ENCODE measurements at regions not wholly inside any gene's neighbourhood (a gene's known extent, or its start where the extent isn't known, plus 50 kb on each side); places are given as distances from the start of the nearest gene placed in this dataset.

DNA sequence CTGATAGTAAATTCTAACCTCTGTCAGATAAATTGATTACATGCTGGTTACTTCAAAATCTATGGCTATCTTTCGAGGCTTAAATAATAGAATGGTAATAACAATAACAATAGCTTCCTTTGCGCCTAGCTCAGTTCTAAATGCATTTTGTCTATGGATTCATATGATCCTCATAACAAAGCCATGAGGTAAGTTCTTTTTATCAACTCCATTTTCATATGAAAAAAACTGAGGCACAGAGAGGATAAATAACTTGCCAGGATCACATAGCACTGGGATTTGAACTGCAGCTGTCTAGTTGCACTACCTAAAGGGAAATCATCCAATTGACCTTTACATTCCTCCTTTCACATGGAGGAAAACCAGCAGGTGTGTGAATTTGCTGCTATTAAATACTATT lies 108.6 kb upstream of the ARX start:
- no peaks in the 10 kb centered on the region for H3K36me3 ChIP-seq
- DNase-seq (no peak), ATAC-seq (no peak)
- peaks cover 0 to 17% (median 0%) of the 10 kb centered on the region in 11 donors for H3K9me3 ChIP-seq
- peaks cover 0 to 3% (median 0%) of the 10 kb centered on the region in 7 donors for H3K27me3 ChIP-seq
- no peaks in the 10 kb centered on the region for H3K4me1 ChIP-seq
- no peak overlapping the region for H3K27ac ChIP-seq
- H3K4me3 ChIP-seq: no peak overlapping the region
- WGBS, 2 donors: 84 to 93% methylated on average over 2 of the region's 2 CpGs
- TF ChIP-seq, protein P1, sequence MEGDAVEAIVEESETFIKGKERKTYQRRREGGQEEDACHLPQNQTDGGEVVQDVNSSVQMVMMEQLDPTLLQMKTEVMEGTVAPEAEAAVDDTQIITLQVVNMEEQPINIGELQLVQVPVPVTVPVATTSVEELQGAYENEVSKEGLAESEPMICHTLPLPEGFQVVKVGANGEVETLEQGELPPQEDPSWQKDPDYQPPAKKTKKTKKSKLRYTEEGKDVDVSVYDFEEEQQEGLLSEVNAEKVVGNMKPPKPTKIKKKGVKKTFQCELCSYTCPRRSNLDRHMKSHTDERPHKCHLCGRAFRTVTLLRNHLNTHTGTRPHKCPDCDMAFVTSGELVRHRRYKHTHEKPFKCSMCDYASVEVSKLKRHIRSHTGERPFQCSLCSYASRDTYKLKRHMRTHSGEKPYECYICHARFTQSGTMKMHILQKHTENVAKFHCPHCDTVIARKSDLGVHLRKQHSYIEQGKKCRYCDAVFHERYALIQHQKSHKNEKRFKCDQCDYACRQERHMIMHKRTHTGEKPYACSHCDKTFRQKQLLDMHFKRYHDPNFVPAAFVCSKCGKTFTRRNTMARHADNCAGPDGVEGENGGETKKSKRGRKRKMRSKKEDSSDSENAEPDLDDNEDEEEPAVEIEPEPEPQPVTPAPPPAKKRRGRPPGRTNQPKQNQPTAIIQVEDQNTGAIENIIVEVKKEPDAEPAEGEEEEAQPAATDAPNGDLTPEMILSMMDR (IDR thresholded peaks at IDR 0.05): no peak
- intact Hi-C loops (cut with DNase I): no loop called here

DNA sequence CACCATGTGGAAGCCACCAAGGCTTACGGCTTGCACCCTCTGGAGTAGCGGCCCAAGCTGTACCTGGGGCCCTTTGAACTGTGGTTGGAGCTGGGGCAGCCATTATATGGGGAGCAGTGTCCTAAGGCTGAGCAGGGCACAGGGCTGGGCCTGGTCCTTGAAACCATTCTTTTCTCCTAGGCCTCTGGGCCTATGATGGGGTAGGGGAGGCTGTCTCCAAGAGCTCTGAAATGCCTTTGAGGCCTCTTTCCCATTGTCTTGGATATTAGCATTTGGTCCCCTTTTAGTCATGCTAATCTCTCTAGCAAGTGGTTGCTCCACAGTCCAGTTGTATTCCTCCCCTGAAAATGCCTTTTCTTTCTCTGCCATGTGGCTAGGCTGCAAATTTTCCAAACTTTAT lies 96.4 kb upstream of the ARX start:
- Histone ChIP-seq H3K27me3 (no peaks in the 10 kb centered on the region), H3K9me3 (no peaks in the 10 kb centered on the region), H3K4me1 (no peaks in the 10 kb centered on the region), H3K27ac (no peak overlapping the region), H3K4me3 (no peak overlapping the region), H3K36me3 (no peaks in the 10 kb centered on the region)
- TF ChIP-seq, protein P1 (IDR thresholded peaks at IDR 0.05): no peak
- intact Hi-C loops (cut with DNase I): no loop called here
- ATAC-seq (no peak), DNase-seq (no peak)
- WGBS, 2 donors: 90 to 92% methylated on average over 2 of the region's 2 CpGs

DNA sequence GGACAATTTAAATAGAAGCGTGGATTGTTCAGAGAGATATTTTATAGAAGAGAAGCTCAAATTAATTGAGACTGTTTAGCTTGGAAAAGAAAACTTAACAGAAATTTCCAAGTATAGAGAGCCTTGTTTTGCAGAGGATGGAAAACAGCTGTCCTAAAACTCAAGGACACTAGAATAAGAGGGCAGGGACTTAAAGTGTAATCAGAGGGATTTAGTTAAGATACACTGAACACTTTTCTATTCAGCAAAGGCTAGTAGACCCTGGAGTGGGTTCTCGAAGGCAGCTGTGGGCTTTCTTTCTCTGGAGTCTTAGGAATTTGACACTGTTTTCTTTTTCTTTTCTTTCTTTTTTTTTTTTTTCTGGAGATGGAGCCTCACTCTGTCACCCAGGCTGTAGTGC lies 92.7 kb upstream of the ARX start:
- Histone ChIP-seq H3K27me3 (no peaks in the 10 kb centered on the region), H3K9me3 (no peaks in the 10 kb centered on the region), H3K27ac (no peak overlapping the region), H3K36me3 (no peaks in the 10 kb centered on the region), H3K4me1 (no peaks in the 10 kb centered on the region), H3K4me3 (no peak overlapping the region)
- TF ChIP-seq, protein P1 (IDR thresholded peaks at IDR 0.05): no peak
- 62 to 64% methylated on average over 2 of the region's 2 CpGs for WGBS, 2 donors
- ATAC-seq: no peak
- intact Hi-C loops (cut with DNase I): no loop called here
- DNase-seq: no peak

DNA sequence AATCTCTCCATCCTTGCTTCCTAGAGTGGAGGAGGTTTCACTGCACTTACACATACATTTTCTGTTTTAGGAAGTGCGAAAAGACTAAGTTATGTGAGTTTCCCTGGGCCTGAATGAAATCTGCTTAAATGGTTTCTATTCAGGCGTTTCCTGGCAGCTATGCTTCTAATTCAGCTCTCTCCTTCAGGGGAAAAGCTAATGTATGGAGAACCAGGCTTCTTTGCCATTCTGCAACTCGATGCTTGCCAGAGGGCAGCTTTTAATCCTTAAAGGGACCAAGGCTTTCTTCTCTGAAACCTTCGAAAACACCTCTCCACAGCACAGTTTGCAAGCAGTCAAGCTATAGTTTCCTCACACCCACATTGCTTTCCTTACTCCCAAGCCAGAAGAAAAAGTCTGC lies 89.5 kb upstream of the ARX start:
- WGBS, 2 donors: 33 to 36% methylated on average over 4 of the region's 4 CpGs
- intact Hi-C loops (cut with DNase I): no loop called here
- Histone ChIP-seq H3K9me3 (no peaks in the 10 kb centered on the region), H3K36me3 (no peaks in the 10 kb centered on the region), H3K4me3 (no peak overlapping the region), H3K27me3 (no peaks in the 10 kb centered on the region), H3K4me1 (no peaks in the 10 kb centered on the region), H3K27ac (no peak overlapping the region)
- TF ChIP-seq, protein P1 (IDR thresholded peaks at IDR 0.05): no peak
- DNase-seq: no peak
- ATAC-seq: no peak
